ENCODE measurements at regions not wholly inside any gene's neighbourhood (a gene's known extent, or its start where the extent isn't known, plus 50 kb on each side); places are given as distances from the start of the nearest gene placed in this dataset.

GRCh38 chr2:16026816-16027501, 86.6 kb downstream of the MYCN start:
- TF ChIP-seq ZNF274 (IDR thresholded peaks at IDR 0.05; ENCODE audit: low read depth, low read length) (no peak), YY1 (IDR thresholded peaks at IDR 0.05; ENCODE audit: insufficient read depth, insufficient read length) (no peak)
